HUES64 (cell line): ENCODE measurements at regions not wholly inside any gene's neighbourhood (a gene's known extent, or its start where the extent isn't known, plus 50 kb on each side); places are given as distances from the start of the nearest gene placed in this dataset.

Source experiments
- H3K27ac ChIP-seq: 2 replicates; pipeline ENCODE4 v1.7.0; 2013; ENCODE audit warnings: low read depth, low read length, inconsistent platforms
- H3K27me3 ChIP-seq: 2 replicates; pipeline ENCODE4 v1.6.1; 2013; ENCODE audit warnings: mild to moderate bottlenecking, low read length; ENCODE audit not compliant: insufficient read depth
- H3K36me3 ChIP-seq: 2 replicates; pipeline ENCODE4 v1.6.1; 2013; ENCODE audit warnings: mild to moderate bottlenecking, low read length; ENCODE audit not compliant: insufficient read depth
- H3K4me1 ChIP-seq: 2 replicates; pipeline ENCODE4 v1.6.1; 2013; ENCODE audit warnings: mild to moderate bottlenecking, low read length, moderate library complexity; ENCODE audit not compliant: insufficient read depth
- H3K4me3 ChIP-seq: 2 replicates; pipeline ENCODE4 v1.5.1; 2013; ENCODE audit warnings: mild to moderate bottlenecking, low read length, moderate library complexity
- H3K9ac ChIP-seq: 2 replicates; pipeline ENCODE4 v1.6.1; 2013; ENCODE audit warnings: mild to moderate bottlenecking, low read depth, low read length
- H3K9me3 ChIP-seq: 2 replicates; pipeline ENCODE4 v1.6.1; 2013; ENCODE audit warnings: low read depth, low read length; ENCODE audit not compliant: insufficient read depth
- WGBS: fragments of 150-250, 120-280 bp; methylation state at CpG from one replicate; pipeline ENCODE4 v1.1.7; 2013; ENCODE audit warnings: missing lambda C conversion rate; 5-methylcytosine and 5-hydroxymethylcytosine counted together

GRCh38 chr3:87425056-87425455, 148.7 kb upstream of the POU1F1 start:
- whole genome bisulfite sequencing = 97% methylated on average over 3 of the region's 3 CpGs
- H3K4me3 ChIP-seq = no peak overlapping the region
- no peaks in the 10 kb centered on the region for H3K36me3 ChIP-seq
- H3K9me3 ChIP-seq = no peaks in the 10 kb centered on the region
- H3K9ac ChIP-seq = no peak overlapping the region
- H3K27ac ChIP-seq = no peak overlapping the region
- no peaks in the 10 kb centered on the region for H3K4me1 ChIP-seq
- no peaks in the 10 kb centered on the region for H3K27me3 ChIP-seq

- Histone ChIP-seq H3K27ac (no peak overlapping the region), H3K4me1 (no peaks in the 10 kb centered on the region), H3K36me3 (no peaks in the 10 kb centered on the region), H3K27me3 (no peaks in the 10 kb centered on the region), H3K9ac (no peak overlapping the region), H3K9me3 (no peaks in the 10 kb centered on the region), H3K4me3 (no peak overlapping the region)
- WGBS = 95% methylated on average over 2 of the region's 2 CpGs
These were observed 147.0 kb upstream of the POU1F1 start for GRCh38 chr3:87423336-87423735.

GRCh38 chr3:87422333-87422732, 145.9 kb upstream of the POU1F1 start:
- Histone ChIP-seq H3K36me3 (no peaks in the 10 kb centered on the region), H3K9me3 (no peaks in the 10 kb centered on the region), H3K4me3 (no peak overlapping the region), H3K9ac (no peak overlapping the region), H3K27me3 (no peaks in the 10 kb centered on the region), H3K27ac (no peak overlapping the region), H3K4me1 (no peaks in the 10 kb centered on the region)

- Histone ChIP-seq H3K36me3 (no peaks in the 10 kb centered on the region), H3K4me1 (no peaks in the 10 kb centered on the region), H3K27me3 (no peaks in the 10 kb centered on the region), H3K9me3 (no peaks in the 10 kb centered on the region), H3K4me3 (no peak overlapping the region), H3K27ac (no peak overlapping the region), H3K9ac (no peak overlapping the region)
These were observed 143.8 kb upstream of the POU1F1 start for GRCh38 chr3:87420171-87420570.

GRCh38 chr3:87414271-87414670, 137.9 kb upstream of the POU1F1 start:
- no peaks in the 10 kb centered on the region for H3K27me3 ChIP-seq
- no peak overlapping the region for H3K4me3 ChIP-seq
- no peaks in the 10 kb centered on the region for H3K36me3 ChIP-seq
- no peak overlapping the region for H3K9ac ChIP-seq
- no peaks in the 10 kb centered on the region for H3K9me3 ChIP-seq
- no peak overlapping the region for H3K27ac ChIP-seq
- WGBS = 82% methylated on average over 1 of the region's 1 CpG
- H3K4me1 ChIP-seq = no peaks in the 10 kb centered on the region

GRCh38 chr3:87413814-87414213, 137.4 kb upstream of the POU1F1 start:
- H3K27me3 ChIP-seq = no peaks in the 10 kb centered on the region
- no peaks in the 10 kb centered on the region for H3K36me3 ChIP-seq
- WGBS = 92% methylated on average over 3 of the region's 3 CpGs
- no peak overlapping the region for H3K9ac ChIP-seq
- no peaks in the 10 kb centered on the region for H3K4me1 ChIP-seq
- H3K9me3 ChIP-seq = no peaks in the 10 kb centered on the region
- H3K27ac ChIP-seq = no peak overlapping the region
- no peak overlapping the region for H3K4me3 ChIP-seq

- H3K27me3 ChIP-seq = no peaks in the 10 kb centered on the region
- H3K4me1 ChIP-seq = no peaks in the 10 kb centered on the region
- no peaks in the 10 kb centered on the region for H3K9me3 ChIP-seq
- no peak overlapping the region for H3K9ac ChIP-seq
- H3K36me3 ChIP-seq = no peaks in the 10 kb centered on the region
- H3K4me3 ChIP-seq = no peak overlapping the region
- H3K27ac ChIP-seq = no peak overlapping the region
These were observed 133.7 kb upstream of the POU1F1 start for GRCh38 chr3:87410110-87410509.

- Histone ChIP-seq H3K27ac (no peak overlapping the region), H3K4me3 (no peak overlapping the region), H3K36me3 (no peaks in the 10 kb centered on the region), H3K4me1 (no peaks in the 10 kb centered on the region), H3K9ac (no peak overlapping the region), H3K9me3 (no peaks in the 10 kb centered on the region), H3K27me3 (no peaks in the 10 kb centered on the region)
- 86% methylated on average over 3 of the region's 4 CpGs for WGBS
These were observed 121.9 kb upstream of the POU1F1 start for GRCh38 chr3:87398168-87398801.

- Histone ChIP-seq H3K4me3 (no peak overlapping the region), H3K27me3 (no peaks in the 10 kb centered on the region), H3K9ac (no peak overlapping the region), H3K9me3 (no peaks in the 10 kb centered on the region), H3K27ac (no peak overlapping the region), H3K4me1 (no peaks in the 10 kb centered on the region), H3K36me3 (no peaks in the 10 kb centered on the region)
- WGBS = 94% methylated on average over 2 of the region's 2 CpGs
These were observed 120.8 kb upstream of the POU1F1 start for GRCh38 chr3:87397211-87397610.

- Histone ChIP-seq H3K9ac (no peak overlapping the region), H3K36me3 (no peaks in the 10 kb centered on the region), H3K4me3 (no peak overlapping the region), H3K27me3 (no peaks in the 10 kb centered on the region), H3K9me3 (no peaks in the 10 kb centered on the region), H3K27ac (no peak overlapping the region), H3K4me1 (no peaks in the 10 kb centered on the region)
- 95% methylated on average over 3 of the region's 3 CpGs for WGBS
These were observed 114.4 kb upstream of the POU1F1 start for GRCh38 chr3:87390821-87391220.

GRCh38 chr3:87390353-87390752, 114.0 kb upstream of the POU1F1 start:
- H3K27me3 ChIP-seq = no peaks in the 10 kb centered on the region
- H3K9ac ChIP-seq = no peak overlapping the region
- no peaks in the 10 kb centered on the region for H3K9me3 ChIP-seq
- no peaks in the 10 kb centered on the region for H3K4me1 ChIP-seq
- H3K27ac ChIP-seq = no peak overlapping the region
- WGBS = 81% methylated on average over 4 of the region's 4 CpGs
- no peaks in the 10 kb centered on the region for H3K36me3 ChIP-seq
- no peak overlapping the region for H3K4me3 ChIP-seq

- Histone ChIP-seq H3K9me3 (peaks cover 8% of the 10 kb centered on the region; the same call in 1 of the 2 replicates), H3K4me3 (no peak overlapping the region), H3K36me3 (no peaks in the 10 kb centered on the region), H3K27me3 (no peaks in the 10 kb centered on the region), H3K9ac (no peak overlapping the region), H3K4me1 (no peaks in the 10 kb centered on the region), H3K27ac (no peak overlapping the region)
- WGBS = 96% methylated on average over 30 of the region's 30 CpGs
These were observed 98.9 kb upstream of the POU1F1 start for GRCh38 chr3:87375231-87375682.
